ENCODE measurements at regions not wholly inside any gene's neighbourhood (a gene's known extent, or its start where the extent isn't known, plus 50 kb on each side); places are given as distances from the start of the nearest gene placed in this dataset.

- TF ChIP-seq ZNF292 (CRISPR knock-in tag; IDR thresholded peaks at IDR 0.05; ENCODE audit: borderline replicate concordance, low read depth) (no peak), AGO1 (IDR thresholded peaks at IDR 0.05; ENCODE audit: low read depth, low read length, poor library complexity, severe bottlenecking) (no peak), ZFAT (CRISPR knock-in tag; conservative IDR thresholded peaks at IDR 0.05) (no peak), ZNF773 (CRISPR knock-in tag; IDR thresholded peaks at IDR 0.05; ENCODE audit: borderline replicate concordance) (no peak)
Measured at GRCh38 chr1:199297174-199297573, 658.3 kb downstream of the PTPRC start (continued).

GRCh38 chr1:199297887-199298286, 659.0 kb downstream of the PTPRC start:
- Histone ChIP-seq H2AFZ (ENCODE audit: low read length) (no peak overlapping the region), H3K79me2 (ENCODE audit: insufficient read depth, low read length) (no peaks in the 10 kb centered on the region), H3K9ac (ENCODE audit: insufficient read depth, low read depth, low read length) (no peak overlapping the region), H3K27ac (ENCODE audit: extremely low read length, insufficient read depth, low read length) (no peak overlapping the region), H3K4me3 (replicated peaks in 1 of 3; ENCODE audit: insufficient read depth in 1 of 3, low read depth in 2 of 3, low read length in 3 of 3) (no peak overlapping the region), H3K27me3 (ENCODE audit: control insufficient read depth in 1 of 2, insufficient read depth in 2 of 2, low read length in 2 of 2) (no peaks in the 10 kb centered on the region), H3K4me2 (ENCODE audit: low read depth, low read length) (no peak overlapping the region), H3K4me1 (ENCODE audit: insufficient read depth, low read length) (no peaks in the 10 kb centered on the region), H4K20me1 (ENCODE audit: insufficient read depth, low read length) (no peaks in the 10 kb centered on the region), H3K9me3 (ENCODE audit: low read length) (no peaks in the 10 kb centered on the region), H3K36me3 (replicated peaks in 1 of 2; ENCODE audit: control insufficient read depth in 1 of 2, insufficient read depth in 2 of 2, low read length in 2 of 2) (no peaks in the 10 kb centered on the region)
- BruUV-seq (replicated peaks) = no TSS peak
- 4% methylated on average over 3 of the region's 3 CpGs for WGBS (ENCODE audit: low lambda C conversion rate)
- ChIA-PET CTCF (ENCODE audit: low intra/inter-chr PET ratio, low total read pairs) (no interaction called here), POLR2A (no interaction called here)
- no peak for FAIRE-seq
- ATAC-seq = no peak
- no peak for DNase-seq (ENCODE audit: low spot score)
- intact Hi-C loops (cut with micrococcal nuclease; ENCODE audit: unreplicated experiment) = no loop called here
- in situ Hi-C loops (cut with HindIII; ENCODE audit: extremely low pct_ligation_motif_present, low pct_unique_long_range_greater_than_20kb) = no loop called here
- TF ChIP-seq TCF7 (IDR thresholded peaks at IDR 0.05; ENCODE audit: low read depth) (no peak), NCOA5 (CRISPR knock-in tag; IDR thresholded peaks at IDR 0.05) (no peak), CHD4 (IDR thresholded peaks at IDR 0.05; ENCODE audit: borderline replicate concordance, low read length) (no peak), CENPT (CRISPR knock-in tag; IDR thresholded peaks at IDR 0.05; ENCODE audit: low read depth) (no peak), ZNF124 (CRISPR knock-in tag; IDR thresholded peaks at IDR 0.05) (no peak), PLRG1 (conservative IDR thresholded peaks at IDR 0.05) (no peak), MIXL1 (CRISPR knock-in tag; IDR thresholded peaks at IDR 0.05) (no peak), ZNF234 (CRISPR knock-in tag; conservative IDR thresholded peaks at IDR 0.05) (no peak), PLSCR1 (CRISPR knock-in tag; IDR thresholded peaks at IDR 0.05; ENCODE audit: borderline replicate concordance) (no peak), SRSF4 (IDR thresholded peaks at IDR 0.05; ENCODE audit: low read depth, low read length, poor library complexity, severe bottlenecking) (no peak), CENPBD1 (CRISPR knock-in tag; IDR thresholded peaks at IDR 0.05; ENCODE audit: borderline replicate concordance, low read depth) (no peak), ZNF597 (CRISPR knock-in tag; IDR thresholded peaks at IDR 0.05) (no peak), U2AF1 (optimal IDR thresholded peaks at IDR 0.05; ENCODE audit: low read depth, low read length) (no peak), ARHGAP35 (CRISPR knock-in tag; IDR thresholded peaks at IDR 0.05; ENCODE audit: borderline replicate concordance) (no peak)
- TF ChIP-seq, protein P1, sequence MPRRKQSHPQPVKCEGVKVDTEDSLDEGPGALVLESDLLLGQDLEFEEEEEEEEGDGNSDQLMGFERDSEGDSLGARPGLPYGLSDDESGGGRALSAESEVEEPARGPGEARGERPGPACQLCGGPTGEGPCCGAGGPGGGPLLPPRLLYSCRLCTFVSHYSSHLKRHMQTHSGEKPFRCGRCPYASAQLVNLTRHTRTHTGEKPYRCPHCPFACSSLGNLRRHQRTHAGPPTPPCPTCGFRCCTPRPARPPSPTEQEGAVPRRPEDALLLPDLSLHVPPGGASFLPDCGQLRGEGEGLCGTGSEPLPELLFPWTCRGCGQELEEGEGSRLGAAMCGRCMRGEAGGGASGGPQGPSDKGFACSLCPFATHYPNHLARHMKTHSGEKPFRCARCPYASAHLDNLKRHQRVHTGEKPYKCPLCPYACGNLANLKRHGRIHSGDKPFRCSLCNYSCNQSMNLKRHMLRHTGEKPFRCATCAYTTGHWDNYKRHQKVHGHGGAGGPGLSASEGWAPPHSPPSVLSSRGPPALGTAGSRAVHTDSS (CRISPR knock-in tag; conservative IDR thresholded peaks at IDR 0.05) = no peak
- TF ChIP-seq, protein P2, sequence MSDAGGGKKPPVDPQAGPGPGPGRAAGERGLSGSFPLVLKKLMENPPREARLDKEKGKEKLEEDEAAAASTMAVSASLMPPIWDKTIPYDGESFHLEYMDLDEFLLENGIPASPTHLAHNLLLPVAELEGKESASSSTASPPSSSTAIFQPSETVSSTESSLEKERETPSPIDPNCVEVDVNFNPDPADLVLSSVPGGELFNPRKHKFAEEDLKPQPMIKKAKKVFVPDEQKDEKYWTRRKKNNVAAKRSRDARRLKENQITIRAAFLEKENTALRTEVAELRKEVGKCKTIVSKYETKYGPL (CRISPR knock-in tag; IDR thresholded peaks at IDR 0.05) = no peak
